Heart left ventricle (tissue), 16 donors: ENCODE measurements at regions not wholly inside any gene's neighbourhood (a gene's known extent, or its start where the extent isn't known, plus 50 kb on each side); places are given as distances from the start of the nearest gene placed in this dataset.

ENCODE experiments used
- ATAC-seq, 4 donors: fragments of 200-7000 bp; cut with Tn5 transposase; one replicate each; pipeline ENCODE4 v1.9.1; 2020 to 2022; ENCODE audit warnings: moderate library complexity in 4 of 4, mild to moderate bottlenecking in 3 of 4, moderate number of reproducible peaks in 1 of 4
- DNase-seq, 5 donors: peaks; one replicate each; pipeline ENCODE4 v3.0.0-alpha.2; 2020
- H3K27ac ChIP-seq, 12 donors: fragments of 200-600 bp; sonication (generic) in 4 of 12; one replicate each; pipeline versions ENCODE4 v1.5.0 to v1.8.0; 2016 to 2022; ENCODE audit warnings: mild to moderate bottlenecking in 2 of 12
- H3K27me3 ChIP-seq, 9 donors: fragments of 200-600 bp; sonication (generic) in 2 of 9; one replicate each; pipeline versions ENCODE4 v1.5.1 to v1.8.0; 2016 to 2022; ENCODE audit warnings: mild to moderate bottlenecking in 3 of 9
- H3K36me3 ChIP-seq, 9 donors: fragments of 200-600 bp; sonication (generic) in 2 of 9; one replicate each; pipeline versions ENCODE4 v1.5.0 to v1.8.0; 2018 to 2022; ENCODE audit warnings: mild to moderate bottlenecking in 2 of 9
- H3K4me1 ChIP-seq, 12 donors: fragments of 200-600 bp; sonication (generic) in 4 of 12; one replicate each; pipeline versions ENCODE4 v1.5.0 to v1.8.0; 2016 to 2022; ENCODE audit warnings: mild to moderate bottlenecking in 3 of 12
- H3K4me3 ChIP-seq, 12 donors: fragments of 200-600 bp; sonication (generic) in 4 of 12; one replicate each; pipeline versions ENCODE4 v1.5.0 to v1.8.0; 2017 to 2022; ENCODE audit warnings: mild to moderate bottlenecking in 9 of 12, moderate library complexity in 4 of 12
- H3K9me3 ChIP-seq, 12 donors: fragments of 200-600 bp; sonication (generic) in 4 of 12; one replicate each; pipeline versions ENCODE4 v1.5.0 to v1.8.0; 2016 to 2022; ENCODE audit warnings: mild to moderate bottlenecking in 1 of 12
- CTCF ChIP-seq, 12 donors: fragments of 200-600 bp; sonication (generic) in 4 of 12; IDR thresholded peaks; one replicate each; pipeline versions ENCODE4 v1.5.0 to v1.8.0; 2018 to 2022; ENCODE audit warnings: antibody characterized with exemption in 12 of 12, mild to moderate bottlenecking in 5 of 12
- POLR2A ChIP-seq, 2 donors: fragments of 450-650 bp; IDR thresholded peaks; one replicate each; pipeline ENCODE4 v1.6.1; 2017; ENCODE audit warnings: antibody characterized with exemption in 2 of 2, mild to moderate bottlenecking in 2 of 2, moderate library complexity in 2 of 2
- WGBS, 4 donors: extraction: QIAGEN DNeasy Blood & Tissue Kit in 2 of 4; methylation state at CpG; one replicate each; pipeline versions ENCODE4 v1.1.5 to v1.1.7; 2013 to 2018; 5-methylcytosine and 5-hydroxymethylcytosine counted together
- intact Hi-C, 10 donors: fragments of 100-400 bp; cut with DNase I; formaldehyde crosslinking; loops; one replicate each; pipeline versions ENCODE4 v1.11.1 to v1.14.2; 2022
- donor health status: ischemic (EF 13 %, LVEDD 7.1; RV severe dilation, severe dysfunction).
- donor health status: healthy with polysubstance abuse.
- donor health status: DM: no; HTN: yes; CAD: no.
- donor health status: DM: no; HTN: no; CAD: no.
- donor health status: ischemic (EF 25% LVEDD 6.9; RV normal size, moderate dysfunction).
- donor health status: ischemic (EF 25% LVEDD 5.7; RV mildly dilated, moderate dysfunction).
- donor health status: healthy.
- donor health status: DM: yes; HTN: yes; CAD: no.
- donor health status: ischemic (EF 35%, LVEDD 5.7; RV mildly dilated, moderate dysfunction).
- donor health status: nonischemic (EF 11% LVEDD 7.7; RV severe dilation, severe dysfunction).
- donor health status: DM: yes; HTN: yes; CAD: no.
- donor health status: PGD.
- donor health status: ischemic (EF 29% LVEDD 5.4; RV normal size, mild dysfunction).
- donor health status: nonischemic (EF 23%, LVEDD 6.1; RV moderate dilation, normal function).

GRCh38 chr7:32275216-32276009 lies 205.2 kb upstream of the PDE1C start:
- ATAC-seq (no peak), DNase-seq (no peak)
- Histone ChIP-seq H3K4me3 (no peak overlapping the region), H3K27me3 (peaks cover 0 to 6% (median 0%) of the 10 kb centered on the region in 9 donors), H3K9me3 (no peaks in the 10 kb centered on the region), H3K4me1 (no peaks in the 10 kb centered on the region), H3K27ac (no peak overlapping the region), H3K36me3 (no peaks in the 10 kb centered on the region)
- intact Hi-C loops, result no loop called here
- TF ChIP-seq CTCF (IDR thresholded peaks at IDR 0.05) (no peak), POLR2A (IDR thresholded peaks at IDR 0.05) (no peak)
- 49 to 57% (median 56%) methylated on average over 3 of the region's 3 CpGs for WGBS, 4 donors

- ATAC-seq, result no peak
- intact Hi-C loops, result no loop called here
- 85 to 96% (median 95%) methylated on average over 1 of the region's 1 CpG for WGBS, 4 donors
Measured at GRCh38 chr7:32273297-32273696, 203.1 kb upstream of the PDE1C start.

GRCh38 chr7:32266932-32267475 lies 196.8 kb upstream of the PDE1C start:
- ATAC-seq, result no peak
- H3K36me3 ChIP-seq, result no peaks in the 10 kb centered on the region
- WGBS, 4 donors, result 63 to 73% (median 68%) methylated on average over 10 to 16 of the region's 16 CpGs

More at GRCh38 chr7:32273297-32273696, 203.1 kb upstream of the PDE1C start:
- H3K4me3 ChIP-seq, result no peak overlapping the region
- H3K4me1 ChIP-seq, result no peaks in the 10 kb centered on the region
- H3K36me3 ChIP-seq, result no peaks in the 10 kb centered on the region
- DNase-seq, result no peak
- no peak overlapping the region for H3K27ac ChIP-seq
- H3K9me3 ChIP-seq, result no peaks in the 10 kb centered on the region
- peaks cover 0 to 6% (median 0%) of the 10 kb centered on the region in 9 donors for H3K27me3 ChIP-seq
- TF ChIP-seq CTCF (IDR thresholded peaks at IDR 0.05) (no peak), POLR2A (IDR thresholded peaks at IDR 0.05) (no peak)

More at GRCh38 chr7:32266932-32267475, 196.8 kb upstream of the PDE1C start:
- Histone ChIP-seq H3K27ac (no peak overlapping the region), H3K27me3 (no peaks in the 10 kb centered on the region), H3K4me1 (peaks cover 0 to 10% (median 0%) of the 10 kb centered on the region in 12 donors), H3K9me3 (no peaks in the 10 kb centered on the region), H3K4me3 (no peak overlapping the region)
- no peak for DNase-seq
- TF ChIP-seq CTCF (IDR thresholded peaks at IDR 0.05), result no peak
- no peak for TF ChIP-seq POLR2A (IDR thresholded peaks at IDR 0.05)
- intact Hi-C loops, result no loop called here
